HUES64 (cell line): ENCODE measurements at regions not wholly inside any gene's neighbourhood (a gene's known extent, or its start where the extent isn't known, plus 50 kb on each side); places are given as distances from the start of the nearest gene placed in this dataset.

ENCODE experiments used
- H3K27ac ChIP-seq: 2 replicates; pipeline ENCODE4 v1.7.0; 2013; ENCODE audit warnings: low read depth, low read length, inconsistent platforms
- H3K27me3 ChIP-seq: 2 replicates; pipeline ENCODE4 v1.6.1; 2013; ENCODE audit warnings: mild to moderate bottlenecking, low read length; ENCODE audit not compliant: insufficient read depth
- H3K36me3 ChIP-seq: 2 replicates; pipeline ENCODE4 v1.6.1; 2013; ENCODE audit warnings: mild to moderate bottlenecking, low read length; ENCODE audit not compliant: insufficient read depth
- H3K4me1 ChIP-seq: 2 replicates; pipeline ENCODE4 v1.6.1; 2013; ENCODE audit warnings: mild to moderate bottlenecking, low read length, moderate library complexity; ENCODE audit not compliant: insufficient read depth
- H3K4me3 ChIP-seq: 2 replicates; pipeline ENCODE4 v1.5.1; 2013; ENCODE audit warnings: mild to moderate bottlenecking, low read length, moderate library complexity
- H3K9ac ChIP-seq: 2 replicates; pipeline ENCODE4 v1.6.1; 2013; ENCODE audit warnings: mild to moderate bottlenecking, low read depth, low read length
- H3K9me3 ChIP-seq: 2 replicates; pipeline ENCODE4 v1.6.1; 2013; ENCODE audit warnings: low read depth, low read length; ENCODE audit not compliant: insufficient read depth
- WGBS: fragments of 150-250, 120-280 bp; methylation state at CpG from one replicate; pipeline ENCODE4 v1.1.7; 2013; ENCODE audit warnings: missing lambda C conversion rate; 5-methylcytosine and 5-hydroxymethylcytosine counted together

- Histone ChIP-seq H3K36me3 (no peaks in the 10 kb centered on the region), H3K9ac (no peak overlapping the region), H3K9me3 (no peaks in the 10 kb centered on the region), H3K4me1 (no peaks in the 10 kb centered on the region), H3K27me3 (no peaks in the 10 kb centered on the region), H3K4me3 (no peak overlapping the region), H3K27ac (no peak overlapping the region)
- 90% methylated on average over 11 of the region's 11 CpGs for WGBS
Observed at GRCh38 chr11:8758619-8759169, 76.1 kb downstream of the RPL27A start.

GRCh38 chr11:8759634-8760033 is 77.0 kb downstream of the RPL27A start:
- Histone ChIP-seq H3K27ac (no peak overlapping the region), H3K9me3 (no peaks in the 10 kb centered on the region)
- 90% methylated on average over 1 of the region's 1 CpG for WGBS

GRCh38 chr11:8760896-8761295 is 78.3 kb downstream of the RPL27A start:
- H3K27me3 ChIP-seq, result no peaks in the 10 kb centered on the region
- no peaks in the 10 kb centered on the region for H3K9me3 ChIP-seq
- H3K4me1 ChIP-seq, result peaks cover 7% of the 10 kb centered on the region
- no peaks in the 10 kb centered on the region for H3K36me3 ChIP-seq
- no peak overlapping the region for H3K9ac ChIP-seq
- H3K4me3 ChIP-seq, result no peak overlapping the region
- no peak overlapping the region for H3K27ac ChIP-seq

More at GRCh38 chr11:8759634-8760033, 77.0 kb downstream of the RPL27A start:
- no peaks in the 10 kb centered on the region for H3K36me3 ChIP-seq
- H3K27me3 ChIP-seq, result no peaks in the 10 kb centered on the region
- H3K4me1 ChIP-seq, result no peaks in the 10 kb centered on the region
- H3K4me3 ChIP-seq, result no peak overlapping the region
- H3K9ac ChIP-seq, result no peak overlapping the region

- Histone ChIP-seq H3K4me3 (no peak overlapping the region), H3K36me3 (no peaks in the 10 kb centered on the region), H3K27me3 (no peaks in the 10 kb centered on the region), H3K4me1 (peaks cover 25% of the 10 kb centered on the region), H3K9ac (no peak overlapping the region), H3K27ac (no peak overlapping the region), H3K9me3 (no peaks in the 10 kb centered on the region)
- WGBS, result no CpG with 5 or more reads among the region's 1 CpG
Observed at GRCh38 chr11:8763070-8763685, 80.6 kb downstream of the RPL27A start.

GRCh38 chr11:8765294-8765693 is 82.7 kb downstream of the RPL27A start:
- Histone ChIP-seq H3K36me3 (no peaks in the 10 kb centered on the region), H3K27me3 (no peaks in the 10 kb centered on the region), H3K27ac (no peak overlapping the region), H3K4me1 (peaks cover 25% of the 10 kb centered on the region), H3K4me3 (no peak overlapping the region), H3K9ac (no peak overlapping the region), H3K9me3 (no peaks in the 10 kb centered on the region)
- 96% methylated on average over 1 of the region's 1 CpG for WGBS

- Histone ChIP-seq H3K27ac (peak overlapping the region; percentile 65), H3K9ac (no peak overlapping the region), H3K9me3 (no peaks in the 10 kb centered on the region), H3K4me1 (peaks cover 25% of the 10 kb centered on the region), H3K36me3 (no peaks in the 10 kb centered on the region), H3K4me3 (no peak overlapping the region), H3K27me3 (no peaks in the 10 kb centered on the region)
- 50% methylated on average over 8 of the region's 8 CpGs for WGBS
Observed at GRCh38 chr11:8766043-8766987, 83.7 kb downstream of the RPL27A start.

- 91% methylated on average over 7 of the region's 7 CpGs for WGBS
- Histone ChIP-seq H3K9me3 (no peaks in the 10 kb centered on the region), H3K36me3 (no peaks in the 10 kb centered on the region), H3K27ac (no peak overlapping the region), H3K4me3 (no peak overlapping the region), H3K27me3 (no peaks in the 10 kb centered on the region), H3K4me1 (peaks cover 25% of the 10 kb centered on the region), H3K9ac (no peak overlapping the region)
Observed at GRCh38 chr11:8766988-8767374, 84.4 kb downstream of the RPL27A start.

GRCh38 chr11:8767466-8768142 is 85.0 kb downstream of the RPL27A start:
- H3K9me3 ChIP-seq, result no peaks in the 10 kb centered on the region
- H3K9ac ChIP-seq, result no peak overlapping the region
- H3K27me3 ChIP-seq, result no peaks in the 10 kb centered on the region
- no peak overlapping the region for H3K4me3 ChIP-seq
- WGBS, result 82% methylated on average over 9 of the region's 9 CpGs
- H3K36me3 ChIP-seq, result no peaks in the 10 kb centered on the region
- no peak overlapping the region for H3K27ac ChIP-seq
- H3K4me1 ChIP-seq, result peaks cover 25% of the 10 kb centered on the region

GRCh38 chr11:8768625-8769333 is 86.2 kb downstream of the RPL27A start:
- H3K9me3 ChIP-seq, result no peaks in the 10 kb centered on the region
- H3K27me3 ChIP-seq, result no peaks in the 10 kb centered on the region
- H3K9ac ChIP-seq, result no peak overlapping the region
- no peak overlapping the region for H3K4me3 ChIP-seq
- no peak overlapping the region for H3K27ac ChIP-seq
- no peaks in the 10 kb centered on the region for H3K36me3 ChIP-seq
- 96% methylated on average over 3 of the region's 3 CpGs for WGBS
- H3K4me1 ChIP-seq, result peaks cover 25% of the 10 kb centered on the region

GRCh38 chr11:8772571-8773519 is 90.3 kb downstream of the RPL27A start:
- Histone ChIP-seq H3K4me1 (peaks cover 7% of the 10 kb centered on the region; the same call in 1 of the 2 replicates), H3K36me3 (no peaks in the 10 kb centered on the region), H3K9me3 (no peaks in the 10 kb centered on the region), H3K27me3 (no peaks in the 10 kb centered on the region), H3K27ac (no peak overlapping the region), H3K9ac (no peak overlapping the region), H3K4me3 (no peak overlapping the region)
- 90% methylated on average over 9 of the region's 9 CpGs for WGBS
